ENCODE measurements at regions not wholly inside any gene's neighbourhood (a gene's known extent, or its start where the extent isn't known, plus 50 kb on each side); places are given as distances from the start of the nearest gene placed in this dataset.

GRCh38 chrX:13885591-13885990, 68.7 kb upstream of the GPM6B start:
- TF ChIP-seq EZH2phosphoT487 (IDR thresholded peaks at IDR 0.05; ENCODE audit: insufficient read depth, low read depth): no peak
- TF ChIP-seq EZH2 (IDR thresholded peaks at IDR 0.05; ENCODE audit: insufficient read depth, poor library complexity, severe bottlenecking): no peak

All from GM23248 (cell line).